Naive B cell (primary cell): ENCODE measurements at regions not wholly inside any gene's neighbourhood (a gene's known extent, or its start where the extent isn't known, plus 50 kb on each side); places are given as distances from the start of the nearest gene placed in this dataset.

Experiments
- ATAC-seq, 2 donors: fragments of 150-1000 bp; cut with Tn5 transposase; 2 replicates each; pipeline ENCODE4 v1.10.0; 2021; ENCODE audit warnings: low read depth in 2 of 2, mild to moderate bottlenecking in 2 of 2, moderate library complexity in 2 of 2
- DNase-seq: peaks from one replicate; pipeline ENCODE4 v3.0.0; 2022
- H3K27ac Mint-ChIP-seq, 6 donors: one replicate each; pipeline ENCODE4 v1.8.0; 2020 to 2022; ENCODE audit warnings: mild to moderate bottlenecking in 6 of 6, mixed read lengths in 6 of 6, moderate library complexity in 5 of 6, inconsistent platforms in 2 of 6
- H3K27me3 Mint-ChIP-seq, 3 donors: one replicate each; pipeline ENCODE4 v1.8.0; 2021 to 2022; ENCODE audit warnings: mixed read lengths in 3 of 3, mild to moderate bottlenecking in 1 of 3
- H3K36me3 Mint-ChIP-seq, 2 donors: one replicate each; pipeline ENCODE4 v1.8.0; 2020 to 2022; ENCODE audit warnings: mixed read lengths in 2 of 2, inconsistent platforms in 1 of 2, mild to moderate bottlenecking in 1 of 2
- H3K4me1 Mint-ChIP-seq, 3 donors: one replicate each; pipeline ENCODE4 v1.8.0; 2020 to 2022; ENCODE audit warnings: mixed read lengths in 3 of 3, inconsistent platforms in 1 of 3, mild to moderate bottlenecking in 1 of 3, moderate library complexity in 1 of 3
- H3K4me3 Mint-ChIP-seq, 8 donors: one replicate each; pipeline ENCODE4 v1.8.0; 2020 to 2022; ENCODE audit warnings: mild to moderate bottlenecking in 8 of 8, mixed read lengths in 8 of 8, moderate library complexity in 8 of 8, inconsistent platforms in 2 of 8
- H3K9me3 Mint-ChIP-seq, 7 donors: one replicate each; pipeline ENCODE4 v1.8.0; 2020 to 2022; ENCODE audit warnings: mixed read lengths in 7 of 7, mild to moderate bottlenecking in 5 of 7, inconsistent platforms in 2 of 7, moderate library complexity in 1 of 7

GRCh38 chr4:180668732-180669131 lies 1574.5 kb upstream of the TENM3 start:
- H3K4me3 Mint-ChIP-seq = no peak overlapping the region
- ATAC-seq (no peak), DNase-seq (no peak)
- H3K27ac Mint-ChIP-seq = no peak overlapping the region
- H3K4me1 Mint-ChIP-seq = no peaks in the 10 kb centered on the region
- no peaks in the 10 kb centered on the region for H3K36me3 Mint-ChIP-seq
- no peaks in the 10 kb centered on the region for H3K9me3 Mint-ChIP-seq
- H3K27me3 Mint-ChIP-seq = peaks cover 0 to 5% (median 0%) of the 10 kb centered on the region in 3 donors

- H3K27me3 Mint-ChIP-seq = peaks cover 0 to 7% (median 0%) of the 10 kb centered on the region in 3 donors
- no peaks in the 10 kb centered on the region for H3K4me1 Mint-ChIP-seq
- ATAC-seq = no peak
- H3K27ac Mint-ChIP-seq = no peak overlapping the region
- H3K9me3 Mint-ChIP-seq = no peaks in the 10 kb centered on the region
- no peak overlapping the region for H3K4me3 Mint-ChIP-seq
- DNase-seq = no peak
- no peaks in the 10 kb centered on the region for H3K36me3 Mint-ChIP-seq
Observed at GRCh38 chr4:180669680-180670079, 1573.5 kb upstream of the TENM3 start.

- Mint-ChIP-seq H3K4me1 (no peaks in the 10 kb centered on the region), H3K4me3 (no peak overlapping the region), H3K27ac (no peak overlapping the region), H3K36me3 (no peaks in the 10 kb centered on the region), H3K9me3 (no peaks in the 10 kb centered on the region), H3K27me3 (peaks cover 0 to 3% (median 0%) of the 10 kb centered on the region in 3 donors)
- DNase-seq (no peak), ATAC-seq (no peak)
Observed at GRCh38 chr4:180674619-180675358, 1568.4 kb upstream of the TENM3 start.

GRCh38 chr4:180675359-180675650 lies 1567.9 kb upstream of the TENM3 start:
- ATAC-seq = no peak
- H3K27me3 Mint-ChIP-seq = peaks cover 0 to 3% (median 0%) of the 10 kb centered on the region in 3 donors
- no peaks in the 10 kb centered on the region for H3K36me3 Mint-ChIP-seq
- DNase-seq = no peak
- no peaks in the 10 kb centered on the region for H3K9me3 Mint-ChIP-seq
- no peak overlapping the region for H3K4me3 Mint-ChIP-seq
- H3K4me1 Mint-ChIP-seq = no peaks in the 10 kb centered on the region
- H3K27ac Mint-ChIP-seq = no peak overlapping the region

- H3K9me3 Mint-ChIP-seq = peaks cover 0 to 5% (median 2%) of the 10 kb centered on the region in 7 donors
- H3K4me3 Mint-ChIP-seq = no peak overlapping the region
- no peaks in the 10 kb centered on the region for H3K4me1 Mint-ChIP-seq
Observed at GRCh38 chr4:180680305-180680704, 1562.9 kb upstream of the TENM3 start.

GRCh38 chr4:180682776-180683175 lies 1560.4 kb upstream of the TENM3 start:
- Mint-ChIP-seq H3K4me1 (no peaks in the 10 kb centered on the region), H3K27me3 (peaks cover 0 to 6% (median 0%) of the 10 kb centered on the region in 3 donors), H3K27ac (no peak overlapping the region), H3K9me3 (peaks cover 0 to 5% (median 2%) of the 10 kb centered on the region in 7 donors), H3K4me3 (no peak overlapping the region), H3K36me3 (no peaks in the 10 kb centered on the region)
- no peak for ATAC-seq
- no peak for DNase-seq

More at GRCh38 chr4:180680305-180680704, 1562.9 kb upstream of the TENM3 start:
- ATAC-seq (no peak), DNase-seq (no peak)
- no peak overlapping the region for H3K27ac Mint-ChIP-seq
- H3K36me3 Mint-ChIP-seq = no peaks in the 10 kb centered on the region
- H3K27me3 Mint-ChIP-seq = peaks cover 0 to 6% (median 0%) of the 10 kb centered on the region in 3 donors

GRCh38 chr4:180683186-180683585 lies 1560.0 kb upstream of the TENM3 start:
- Mint-ChIP-seq H3K27me3 (peaks cover 0 to 6% (median 0%) of the 10 kb centered on the region in 3 donors), H3K4me1 (no peaks in the 10 kb centered on the region), H3K4me3 (no peak overlapping the region), H3K36me3 (no peaks in the 10 kb centered on the region), H3K9me3 (peaks cover 0 to 5% (median 2%) of the 10 kb centered on the region in 7 donors), H3K27ac (no peak overlapping the region)
- ATAC-seq (no peak), DNase-seq (no peak)

- H3K4me1 Mint-ChIP-seq = no peaks in the 10 kb centered on the region
- H3K9me3 Mint-ChIP-seq = peaks cover 0 to 8% (median 2%) of the 10 kb centered on the region in 7 donors
Observed at GRCh38 chr4:180688480-180688879, 1554.7 kb upstream of the TENM3 start.

GRCh38 chr4:180694875-180695274 lies 1548.3 kb upstream of the TENM3 start:
- no peak for ATAC-seq
- no peaks in the 10 kb centered on the region for H3K36me3 Mint-ChIP-seq

More at GRCh38 chr4:180688480-180688879, 1554.7 kb upstream of the TENM3 start:
- Mint-ChIP-seq H3K36me3 (no peaks in the 10 kb centered on the region), H3K27me3 (peaks cover 0 to 6% (median 0%) of the 10 kb centered on the region in 3 donors), H3K27ac (no peak overlapping the region), H3K4me3 (no peak overlapping the region)
- ATAC-seq = no peak
- DNase-seq = no peak

GRCh38 chr4:180695851-180696250 lies 1547.4 kb upstream of the TENM3 start:
- DNase-seq (no peak), ATAC-seq (no peak)
- no peak overlapping the region for H3K27ac Mint-ChIP-seq
- H3K9me3 Mint-ChIP-seq = peaks cover 0 to 13% (median 4%) of the 10 kb centered on the region in 7 donors
- H3K27me3 Mint-ChIP-seq = no peaks in the 10 kb centered on the region
- no peaks in the 10 kb centered on the region for H3K4me1 Mint-ChIP-seq
- H3K36me3 Mint-ChIP-seq = no peaks in the 10 kb centered on the region
- no peak overlapping the region for H3K4me3 Mint-ChIP-seq

More at GRCh38 chr4:180694875-180695274, 1548.3 kb upstream of the TENM3 start:
- H3K9me3 Mint-ChIP-seq = peaks cover 0 to 13% (median 4%) of the 10 kb centered on the region in 7 donors
- no peak for DNase-seq
- H3K27ac Mint-ChIP-seq = no peak overlapping the region
- H3K4me1 Mint-ChIP-seq = no peaks in the 10 kb centered on the region
- no peak overlapping the region for H3K4me3 Mint-ChIP-seq
- H3K27me3 Mint-ChIP-seq = no peaks in the 10 kb centered on the region

- no peak overlapping the region for H3K4me3 Mint-ChIP-seq
- H3K36me3 Mint-ChIP-seq = no peaks in the 10 kb centered on the region
- DNase-seq = no peak
- no peak overlapping the region for H3K27ac Mint-ChIP-seq
- H3K9me3 Mint-ChIP-seq = peaks cover 0 to 13% (median 4%) of the 10 kb centered on the region in 7 donors
- H3K27me3 Mint-ChIP-seq = no peaks in the 10 kb centered on the region
- H3K4me1 Mint-ChIP-seq = no peaks in the 10 kb centered on the region
- no peak for ATAC-seq
Observed at GRCh38 chr4:180696460-180697092, 1546.6 kb upstream of the TENM3 start.

- Mint-ChIP-seq H3K27me3 (no peaks in the 10 kb centered on the region), H3K36me3 (no peaks in the 10 kb centered on the region), H3K4me1 (no peaks in the 10 kb centered on the region), H3K27ac (peak overlapping the region in 1 of 6 donors; percentile 52), H3K9me3 (peaks cover 0 to 11% (median 4%) of the 10 kb centered on the region in 7 donors), H3K4me3 (no peak overlapping the region)
- no peak for DNase-seq
- no peak for ATAC-seq
Observed at GRCh38 chr4:180698550-180699195, 1544.5 kb upstream of the TENM3 start.

GRCh38 chr4:180706766-180707165 lies 1536.4 kb upstream of the TENM3 start:
- DNase-seq (no peak), ATAC-seq (no peak)
- Mint-ChIP-seq H3K4me1 (no peaks in the 10 kb centered on the region), H3K27ac (no peak overlapping the region), H3K4me3 (no peak overlapping the region), H3K27me3 (no peaks in the 10 kb centered on the region), H3K9me3 (peaks cover 3 to 17% (median 6%) of the 10 kb centered on the region in 7 donors), H3K36me3 (no peaks in the 10 kb centered on the region)
